IgD-negative memory B cell (primary cell): ENCODE measurements at regions not wholly inside any gene's neighbourhood (a gene's known extent, or its start where the extent isn't known, plus 50 kb on each side); places are given as distances from the start of the nearest gene placed in this dataset.
A peak's percentile ranks its signal among the peaks of the same experiment; 100 is the strongest.

Experiments used
- H3K27ac Mint-ChIP-seq, 3 donors: one replicate each; pipeline ENCODE4 v1.8.0; 2020 to 2022; ENCODE audit warnings: mild to moderate bottlenecking in 3 of 3, mixed read lengths in 3 of 3, moderate library complexity in 1 of 3
- H3K27me3 Mint-ChIP-seq: one replicate; pipeline ENCODE4 v1.8.0; 2021; ENCODE audit warnings: mixed read lengths
- H3K36me3 Mint-ChIP-seq: one replicate; pipeline ENCODE4 v1.8.0; 2020; ENCODE audit warnings: mild to moderate bottlenecking, mixed read lengths
- H3K4me1 Mint-ChIP-seq, 3 donors: one replicate each; pipeline ENCODE4 v1.8.0; 2020 to 2022; ENCODE audit warnings: mixed read lengths in 3 of 3, mild to moderate bottlenecking in 1 of 3
- H3K4me3 Mint-ChIP-seq, 4 donors: one replicate each; pipeline ENCODE4 v1.8.0; 2020 to 2022; ENCODE audit warnings: mild to moderate bottlenecking in 4 of 4, mixed read lengths in 4 of 4, moderate library complexity in 3 of 4
- H3K9me3 Mint-ChIP-seq, 3 donors: one replicate each; pipeline ENCODE4 v1.8.0; 2020 to 2021; ENCODE audit warnings: mixed read lengths in 3 of 3, mild to moderate bottlenecking in 1 of 3

GRCh38 chr10:9875353-9875752 lies 1142.3 kb upstream of the CELF2 start:
- Mint-ChIP-seq H3K36me3 (no peaks in the 10 kb centered on the region), H3K27ac (no peak overlapping the region), H3K4me3 (no peak overlapping the region), H3K9me3 (no peaks in the 10 kb centered on the region), H3K4me1 (no peaks in the 10 kb centered on the region), H3K27me3 (no peaks in the 10 kb centered on the region)

GRCh38 chr10:9877978-9878377 lies 1139.7 kb upstream of the CELF2 start:
- H3K4me3 Mint-ChIP-seq: no peak overlapping the region
- no peaks in the 10 kb centered on the region for H3K4me1 Mint-ChIP-seq
- no peaks in the 10 kb centered on the region for H3K27me3 Mint-ChIP-seq
- H3K27ac Mint-ChIP-seq: no peak overlapping the region
- H3K9me3 Mint-ChIP-seq: peaks cover 0 to 1% (median 0%) of the 10 kb centered on the region in 3 donors
- H3K36me3 Mint-ChIP-seq: no peaks in the 10 kb centered on the region

GRCh38 chr10:9878383-9878782 lies 1139.3 kb upstream of the CELF2 start:
- no peaks in the 10 kb centered on the region for H3K4me1 Mint-ChIP-seq
- H3K27ac Mint-ChIP-seq: no peak overlapping the region
- peaks cover 0 to 4% (median 1%) of the 10 kb centered on the region in 3 donors for H3K9me3 Mint-ChIP-seq
- H3K27me3 Mint-ChIP-seq: no peaks in the 10 kb centered on the region
- H3K36me3 Mint-ChIP-seq: no peaks in the 10 kb centered on the region
- H3K4me3 Mint-ChIP-seq: no peak overlapping the region

- no peak overlapping the region for H3K27ac Mint-ChIP-seq
- H3K27me3 Mint-ChIP-seq: no peaks in the 10 kb centered on the region
- no peaks in the 10 kb centered on the region for H3K36me3 Mint-ChIP-seq
- H3K4me3 Mint-ChIP-seq: no peak overlapping the region
- no peaks in the 10 kb centered on the region for H3K4me1 Mint-ChIP-seq
- peaks cover 2 to 12% (median 5%) of the 10 kb centered on the region in 3 donors for H3K9me3 Mint-ChIP-seq
These were observed 1131.9 kb upstream of the CELF2 start for GRCh38 chr10:9885761-9886160.

- H3K27ac Mint-ChIP-seq: no peak overlapping the region
- no peaks in the 10 kb centered on the region for H3K27me3 Mint-ChIP-seq
- H3K4me1 Mint-ChIP-seq: no peaks in the 10 kb centered on the region
- peaks cover 2 to 15% (median 7%) of the 10 kb centered on the region in 3 donors for H3K9me3 Mint-ChIP-seq
- H3K4me3 Mint-ChIP-seq: no peak overlapping the region
- H3K36me3 Mint-ChIP-seq: no peaks in the 10 kb centered on the region
These were observed 1130.9 kb upstream of the CELF2 start for GRCh38 chr10:9886772-9887171.

- no peak overlapping the region for H3K27ac Mint-ChIP-seq
These were observed 1122.2 kb upstream of the CELF2 start for GRCh38 chr10:9895453-9895852.

GRCh38 chr10:9895981-9896380 lies 1121.7 kb upstream of the CELF2 start:
- Mint-ChIP-seq H3K4me3 (no peak overlapping the region), H3K27ac (no peak overlapping the region), H3K27me3 (no peaks in the 10 kb centered on the region), H3K9me3 (peaks cover under 1 to 4% (median 3%) of the 10 kb centered on the region in 3 donors), H3K36me3 (no peaks in the 10 kb centered on the region), H3K4me1 (peaks cover 0 to 1% (median 0%) of the 10 kb centered on the region in 3 donors)

More at GRCh38 chr10:9895453-9895852, 1122.2 kb upstream of the CELF2 start:
- H3K4me3 Mint-ChIP-seq: no peak overlapping the region
- peaks cover 3 to 6% (median 4%) of the 10 kb centered on the region in 3 donors for H3K9me3 Mint-ChIP-seq
- no peaks in the 10 kb centered on the region for H3K27me3 Mint-ChIP-seq
- H3K36me3 Mint-ChIP-seq: no peaks in the 10 kb centered on the region
- peaks cover 0 to 1% (median 0%) of the 10 kb centered on the region in 3 donors for H3K4me1 Mint-ChIP-seq

GRCh38 chr10:9898633-9899395 lies 1118.9 kb upstream of the CELF2 start:
- Mint-ChIP-seq H3K9me3 (no peaks in the 10 kb centered on the region), H3K4me1 (peaks cover 0 to 1% (median 0%) of the 10 kb centered on the region in 3 donors), H3K4me3 (no peak overlapping the region), H3K27ac (no peak overlapping the region), H3K27me3 (no peaks in the 10 kb centered on the region), H3K36me3 (no peaks in the 10 kb centered on the region)

- Mint-ChIP-seq H3K27ac (no peak overlapping the region), H3K27me3 (no peaks in the 10 kb centered on the region), H3K36me3 (no peaks in the 10 kb centered on the region), H3K4me3 (peak overlapping the region in 1 of 4 donors; percentile 5), H3K4me1 (peaks cover 0 to 1% (median 0%) of the 10 kb centered on the region in 3 donors), H3K9me3 (peaks cover 0 to 2% (median 0%) of the 10 kb centered on the region in 3 donors)
These were observed 1116.9 kb upstream of the CELF2 start for GRCh38 chr10:9900751-9901150.

DNA sequence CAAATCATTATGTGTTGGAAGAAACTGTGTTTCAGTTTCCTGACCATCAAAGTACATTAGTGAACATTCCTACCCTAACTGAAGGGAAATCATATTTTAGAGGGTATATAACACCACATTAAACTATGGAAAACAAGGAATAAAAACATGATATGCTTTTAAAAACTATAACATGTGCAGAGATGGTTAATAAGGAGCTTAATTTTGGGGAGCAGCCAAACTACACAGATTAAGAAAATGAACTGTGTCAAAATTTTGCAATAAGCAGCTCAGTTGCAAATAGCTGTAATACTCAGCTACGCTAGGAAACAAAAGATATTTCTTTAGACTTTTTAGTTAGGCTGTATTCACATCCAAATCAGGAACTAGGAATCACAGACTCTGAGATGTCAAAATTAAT lies 1115.7 kb upstream of the CELF2 start:
- no peak overlapping the region for H3K27ac Mint-ChIP-seq
- peaks cover 0 to 2% (median 0%) of the 10 kb centered on the region in 3 donors for H3K9me3 Mint-ChIP-seq
- H3K27me3 Mint-ChIP-seq: no peaks in the 10 kb centered on the region
- no peaks in the 10 kb centered on the region for H3K36me3 Mint-ChIP-seq
- H3K4me3 Mint-ChIP-seq: no peak overlapping the region
- H3K4me1 Mint-ChIP-seq: peaks cover 0 to 1% (median 0%) of the 10 kb centered on the region in 3 donors

- H3K9me3 Mint-ChIP-seq: peaks cover 3 to 5% (median 4%) of the 10 kb centered on the region in 3 donors
- peaks cover 0 to 1% (median 0%) of the 10 kb centered on the region in 3 donors for H3K4me1 Mint-ChIP-seq
- no peak overlapping the region for H3K27ac Mint-ChIP-seq
- H3K4me3 Mint-ChIP-seq: no peak overlapping the region
- no peaks in the 10 kb centered on the region for H3K36me3 Mint-ChIP-seq
- H3K27me3 Mint-ChIP-seq: no peaks in the 10 kb centered on the region
These were observed 1107.2 kb upstream of the CELF2 start for GRCh38 chr10:9910446-9910845.

DNA sequence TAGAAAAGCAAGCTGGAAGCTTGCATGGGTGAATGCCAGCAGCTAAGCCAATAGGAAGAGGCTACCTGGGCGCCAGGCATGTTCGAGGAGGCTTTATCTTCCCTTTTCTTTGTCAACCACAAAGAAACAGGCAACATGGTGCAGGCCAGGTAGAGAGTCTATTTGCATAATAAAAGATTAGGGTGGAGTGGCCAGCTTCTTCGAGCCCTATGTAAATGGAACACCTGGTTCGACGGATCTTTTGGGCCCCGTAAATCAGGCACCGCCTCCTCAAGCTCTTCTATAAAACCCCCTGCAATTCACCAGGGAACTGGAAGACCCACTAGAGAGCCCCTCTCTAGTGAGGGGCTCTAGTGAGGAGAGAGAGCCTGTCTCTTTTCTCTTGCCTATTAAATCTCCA lies 1106.2 kb upstream of the CELF2 start:
- no peaks in the 10 kb centered on the region for H3K36me3 Mint-ChIP-seq
- H3K27ac Mint-ChIP-seq: no peak overlapping the region
- H3K4me1 Mint-ChIP-seq: peaks cover 0 to 4% (median 0%) of the 10 kb centered on the region in 3 donors
- peaks cover 4 to 5% (median 5%) of the 10 kb centered on the region in 3 donors for H3K9me3 Mint-ChIP-seq
- no peaks in the 10 kb centered on the region for H3K27me3 Mint-ChIP-seq
- no peak overlapping the region for H3K4me3 Mint-ChIP-seq

GRCh38 chr10:9913876-9914514 lies 1103.7 kb upstream of the CELF2 start:
- Mint-ChIP-seq H3K27me3 (no peaks in the 10 kb centered on the region), H3K27ac (peak overlapping the region in 1 of 3 donors; percentile 53), H3K9me3 (peaks cover 2 to 5% (median 5%) of the 10 kb centered on the region in 3 donors), H3K36me3 (no peaks in the 10 kb centered on the region), H3K4me3 (no peak overlapping the region), H3K4me1 (peaks cover 0 to 3% (median 0%) of the 10 kb centered on the region in 3 donors)

- H3K9me3 Mint-ChIP-seq: peaks cover 0 to 5% (median 5%) of the 10 kb centered on the region in 3 donors
- H3K27ac Mint-ChIP-seq: no peak overlapping the region
- H3K4me1 Mint-ChIP-seq: no peaks in the 10 kb centered on the region
- H3K27me3 Mint-ChIP-seq: no peaks in the 10 kb centered on the region
- H3K36me3 Mint-ChIP-seq: no peaks in the 10 kb centered on the region
- H3K4me3 Mint-ChIP-seq: no peak overlapping the region
These were observed 1096.1 kb upstream of the CELF2 start for GRCh38 chr10:9921544-9921943.

GRCh38 chr10:9922126-9922870 lies 1095.4 kb upstream of the CELF2 start:
- Mint-ChIP-seq H3K36me3 (no peaks in the 10 kb centered on the region), H3K4me3 (no peak overlapping the region), H3K4me1 (no peaks in the 10 kb centered on the region), H3K9me3 (peaks cover 0 to 5% (median 5%) of the 10 kb centered on the region in 3 donors), H3K27ac (no peak overlapping the region), H3K27me3 (no peaks in the 10 kb centered on the region)
